ENCODE measurements at regions not wholly inside any gene's neighbourhood (a gene's known extent, or its start where the extent isn't known, plus 50 kb on each side); places are given as distances from the start of the nearest gene placed in this dataset.
"Not testable (repeated sequence)": the region's sequence is repeated elsewhere in the genome, so short reads cannot be mapped to it uniquely, and the experiment has no call there.

GRCh38 chr3:81876826-81877225 lies 115.4 kb upstream of the GBE1 start:
- no peak for DNase-seq

- no peak for DNase-seq
Measured at GRCh38 chr3:81874738-81875137, 113.3 kb upstream of the GBE1 start.

- DNase-seq, result no peak
Measured at GRCh38 chr3:81872566-81872965, 111.1 kb upstream of the GBE1 start.

GRCh38 chr3:81871358-81872155 lies 110.1 kb upstream of the GBE1 start:
- no peak for DNase-seq

GRCh38 chr3:81869382-81869781 lies 107.9 kb upstream of the GBE1 start:
- no peak for DNase-seq

- DNase-seq, result no peak
Measured at GRCh38 chr3:81868597-81868996, 107.2 kb upstream of the GBE1 start.

- no peak for DNase-seq
Measured at GRCh38 chr3:81867875-81868274, 106.4 kb upstream of the GBE1 start.

- not testable (repeated sequence) for DNase-seq
Measured at GRCh38 chr3:81865164-81865563, 103.7 kb upstream of the GBE1 start.

- DNase-seq, result no peak
Measured at GRCh38 chr3:81864272-81864671, 102.8 kb upstream of the GBE1 start.

GRCh38 chr3:81863756-81864155 lies 102.3 kb upstream of the GBE1 start:
- DNase-seq, result no peak

GRCh38 chr3:81861593-81861992 lies 100.1 kb upstream of the GBE1 start:
- DNase-seq, result no peak

GRCh38 chr3:81859524-81859923 lies 98.1 kb upstream of the GBE1 start:
- no peak for DNase-seq

GRCh38 chr3:81853431-81853830 lies 92.0 kb upstream of the GBE1 start:
- DNase-seq, result no peak

GRCh38 chr3:81851176-81851575 lies 89.7 kb upstream of the GBE1 start:
- DNase-seq, result no peak

- no peak for DNase-seq
Measured at GRCh38 chr3:81846988-81847387, 85.5 kb upstream of the GBE1 start.

GRCh38 chr3:81841540-81841939 lies 80.1 kb upstream of the GBE1 start:
- no peak for DNase-seq

- DNase-seq, result no peak
Measured at GRCh38 chr3:81839504-81840094, 78.2 kb upstream of the GBE1 start.

- DNase-seq, result no peak
Measured at GRCh38 chr3:81838457-81838856, 77.0 kb upstream of the GBE1 start.

GRCh38 chr3:81837071-81837593 lies 75.7 kb upstream of the GBE1 start:
- DNase-seq, result no peak

GRCh38 chr3:81829937-81830336 lies 68.5 kb upstream of the GBE1 start:
- DNase-seq, result no peak

GRCh38 chr3:81829272-81829671 lies 67.8 kb upstream of the GBE1 start:
- DNase-seq, result not testable (repeated sequence)

- DNase-seq, result no peak
Measured at GRCh38 chr3:81823882-81824395, 62.5 kb upstream of the GBE1 start.

- no peak for DNase-seq
Measured at GRCh38 chr3:81823086-81823485, 61.6 kb upstream of the GBE1 start.
